ENCODE measurements at regions not wholly inside any gene's neighbourhood (a gene's known extent, or its start where the extent isn't known, plus 50 kb on each side); places are given as distances from the start of the nearest gene placed in this dataset.

- no peaks in the 10 kb centered on the region for H3K9me3 ChIP-seq (ENCODE audit: severe bottlenecking)
- H3K36me3 ChIP-seq: no peaks in the 10 kb centered on the region
- H3K27ac ChIP-seq: no peak overlapping the region
- TF ChIP-seq CTCF (IDR thresholded peaks at IDR 0.05; ENCODE audit: low read depth, low read length): no peak
- H3K4me3 ChIP-seq (ENCODE audit: low read depth, low read length): no peak overlapping the region
- H3K27me3 ChIP-seq (ENCODE audit: insufficient read depth, low read depth, severe bottlenecking): no peaks in the 10 kb centered on the region
- peak; percentile 21 for DNase-seq
Measured at GRCh38 chr4:14614840-14615239, 387.4 kb upstream of the CPEB2 start.

- H3K27me3 ChIP-seq (ENCODE audit: insufficient read depth, low read depth, severe bottlenecking): no peaks in the 10 kb centered on the region
- no peak for TF ChIP-seq CTCF (IDR thresholded peaks at IDR 0.05; ENCODE audit: low read depth, low read length)
- H3K36me3 ChIP-seq: no peaks in the 10 kb centered on the region
- H3K9me3 ChIP-seq (ENCODE audit: severe bottlenecking): no peaks in the 10 kb centered on the region
- H3K27ac ChIP-seq: no peak overlapping the region
- DNase-seq: no peak
- no peak overlapping the region for H3K4me3 ChIP-seq (ENCODE audit: low read depth, low read length)
Measured at GRCh38 chr4:14615671-14616070, 386.6 kb upstream of the CPEB2 start.

- H3K27ac ChIP-seq: no peak overlapping the region
- no peak for TF ChIP-seq CTCF (IDR thresholded peaks at IDR 0.05; ENCODE audit: low read depth, low read length)
- no peak overlapping the region for H3K4me3 ChIP-seq (ENCODE audit: low read depth, low read length)
- H3K36me3 ChIP-seq: no peaks in the 10 kb centered on the region
- no peaks in the 10 kb centered on the region for H3K27me3 ChIP-seq (ENCODE audit: insufficient read depth, low read depth, severe bottlenecking)
- no peak for DNase-seq
- no peaks in the 10 kb centered on the region for H3K9me3 ChIP-seq (ENCODE audit: severe bottlenecking)
Measured at GRCh38 chr4:14620567-14621141, 381.6 kb upstream of the CPEB2 start.

GRCh38 chr4:14621731-14622463 lies 380.4 kb upstream of the CPEB2 start:
- Histone ChIP-seq H3K27ac (no peak overlapping the region), H3K9me3 (ENCODE audit: severe bottlenecking) (no peaks in the 10 kb centered on the region), H3K27me3 (ENCODE audit: insufficient read depth, low read depth, severe bottlenecking) (no peaks in the 10 kb centered on the region), H3K36me3 (no peaks in the 10 kb centered on the region), H3K4me3 (ENCODE audit: low read depth, low read length) (no peak overlapping the region)
- peak; percentile 29 for DNase-seq
- no peak for TF ChIP-seq CTCF (IDR thresholded peaks at IDR 0.05; ENCODE audit: low read depth, low read length)

GRCh38 chr4:14627038-14627437 lies 375.2 kb upstream of the CPEB2 start:
- H3K27ac ChIP-seq: no peak overlapping the region

More at GRCh38 chr4:14627038-14627437, 375.2 kb upstream of the CPEB2 start:
- Histone ChIP-seq H3K27me3 (ENCODE audit: insufficient read depth, low read depth, severe bottlenecking) (no peaks in the 10 kb centered on the region), H3K9me3 (ENCODE audit: severe bottlenecking) (no peaks in the 10 kb centered on the region), H3K36me3 (no peaks in the 10 kb centered on the region), H3K4me3 (ENCODE audit: low read depth, low read length) (no peak overlapping the region)
- no peak for DNase-seq
- no peak for TF ChIP-seq CTCF (IDR thresholded peaks at IDR 0.05; ENCODE audit: low read depth, low read length)
